AG04449 (cell line): ENCODE measurements at regions not wholly inside any gene's neighbourhood (a gene's known extent, or its start where the extent isn't known, plus 50 kb on each side); places are given as distances from the start of the nearest gene placed in this dataset.

Experiments
- CTCF ChIA-PET: fragments of 350-600 bp; formaldehyde crosslinking; extraction: SDS; loops from one replicate; lab custom pipeline; 2021; ENCODE audit warnings: antibody characterized with exemption; lab: Yijun Ruan, JAX
- POLR2A ChIA-PET: fragments of 400-600, 350-600 bp; formaldehyde crosslinking; extraction: SDS; loops from one replicate; lab custom pipeline; 2020; ENCODE audit warnings: antibody characterized with exemption, inconsistent platforms; lab: Yijun Ruan, JAX
- DNase-seq: peaks from one replicate; pipeline ENCODE4 v3.0.0-alpha.2; 2010; ENCODE audit warnings: low read depth, low spot score
- H3K4me3 ChIP-seq: 2 replicates; pipeline ENCODE4 v1.5.1; 2011; ENCODE audit warnings: low read depth, mild to moderate bottlenecking, control low read depth, low read length
- CTCF ChIP-seq: IDR thresholded peaks from one replicate; pipeline ENCODE4 v1.5.1; 2011; ENCODE audit warnings: mild to moderate bottlenecking, moderate library complexity, low read length, control low read depth, inconsistent platforms; ENCODE audit not compliant: insufficient read depth; ENCODE audit errors: missing control alignments

GRCh38 chr11:92070026-92070889, 154.4 kb upstream of the FAT3 start:
- no peak for TF ChIP-seq CTCF
- H3K4me3 ChIP-seq = no peak overlapping the region
- ChIA-PET POLR2A (no interaction called here), CTCF (no interaction called here)
- DNase-seq = no peak

DNA sequence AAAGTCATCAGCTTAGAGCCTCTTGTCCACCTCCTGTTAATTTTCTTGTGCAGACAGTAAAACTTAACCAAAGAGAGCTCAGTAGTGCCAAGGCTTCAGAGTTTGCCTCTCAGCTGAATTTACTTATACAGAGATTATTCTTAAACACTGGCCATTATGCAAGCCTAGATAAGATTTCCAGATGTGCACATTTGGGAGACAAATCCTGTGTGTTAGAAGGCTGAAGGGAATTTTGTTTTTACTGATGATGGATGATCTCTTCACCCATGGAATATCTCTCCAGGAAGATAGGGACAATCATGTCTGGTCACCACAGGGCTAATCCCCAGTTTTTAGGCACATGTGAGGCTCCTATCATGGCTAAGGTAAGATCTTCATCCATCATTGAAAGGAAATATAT, 157.6 kb upstream of the FAT3 start:
- ChIA-PET CTCF (no interaction called here), POLR2A (no interaction called here)
- no peak for DNase-seq
- no peak for TF ChIP-seq CTCF
- no peak overlapping the region for H3K4me3 ChIP-seq

- POLR2A ChIA-PET = no interaction called here
- no peak overlapping the region for H3K4me3 ChIP-seq
- TF ChIP-seq CTCF = no peak
- CTCF ChIA-PET = no interaction called here
- no peak for DNase-seq
These were observed 163.1 kb upstream of the FAT3 start for GRCh38 chr11:92061456-92062062.

- no peak overlapping the region for H3K4me3 ChIP-seq
- no peak for TF ChIP-seq CTCF
- DNase-seq = no peak
- ChIA-PET POLR2A (no interaction called here), CTCF (no interaction called here)
These were observed 166.7 kb upstream of the FAT3 start for GRCh38 chr11:92057849-92058442.

GRCh38 chr11:92053216-92053615, 171.4 kb upstream of the FAT3 start:
- CTCF ChIA-PET = no interaction called here
- TF ChIP-seq CTCF = no peak
- H3K4me3 ChIP-seq = no peak overlapping the region
- POLR2A ChIA-PET = no interaction called here
- no peak for DNase-seq

- POLR2A ChIA-PET = no interaction called here
- CTCF ChIA-PET = no interaction called here
- no peak for DNase-seq
- no peak overlapping the region for H3K4me3 ChIP-seq
- no peak for TF ChIP-seq CTCF
These were observed 174.3 kb upstream of the FAT3 start for GRCh38 chr11:92050305-92050704.
